ENCODE measurements at regions not wholly inside any gene's neighbourhood (a gene's known extent, or its start where the extent isn't known, plus 50 kb on each side); places are given as distances from the start of the nearest gene placed in this dataset.

GRCh38 chr4:112982680-112983079 lies 66.8 kb upstream of the ANK2 start:
- no peak for DNase-seq (ENCODE audit: extremely low read depth, low read depth)

GRCh38 chr4:112994732-112995464 lies 54.6 kb upstream of the ANK2 start:
- no peak for DNase-seq (ENCODE audit: extremely low read depth, low read depth)

Small RNA genes lying in the stretch of these regions (small RNA-seq; reads per million reads assigned to genes)
- gene AC017007.1 (0 reads per million in 2 experiments), gene RF00019 (0 reads per million in 2 experiments)

All from NCI-H460 (cell line).